ENCODE measurements at regions not wholly inside any gene's neighbourhood (a gene's known extent, or its start where the extent isn't known, plus 50 kb on each side); places are given as distances from the start of the nearest gene placed in this dataset.

DNA sequence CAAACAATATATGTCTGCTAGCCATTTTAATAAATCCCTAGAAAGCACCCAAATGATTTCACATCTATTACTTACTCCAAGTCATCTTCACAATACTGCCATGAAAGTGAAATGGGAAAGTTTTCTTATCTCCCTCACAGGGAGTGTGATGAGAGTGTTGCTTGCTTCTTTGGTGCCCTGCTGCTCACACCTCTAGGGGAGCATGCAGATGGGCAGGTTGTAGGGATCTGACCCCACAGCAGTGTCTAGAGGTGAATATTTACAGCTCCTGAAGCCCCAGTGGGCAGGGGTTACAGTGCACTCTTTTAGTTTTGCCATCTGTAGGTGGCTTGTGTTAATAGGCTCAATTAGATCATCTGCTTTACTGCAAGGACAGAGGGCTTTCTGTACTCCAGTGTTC lies 173.2 kb downstream of the GABRG2 start:
- DNase-seq (ENCODE audit: low read depth): no peak
- TF ChIP-seq, protein P1, sequence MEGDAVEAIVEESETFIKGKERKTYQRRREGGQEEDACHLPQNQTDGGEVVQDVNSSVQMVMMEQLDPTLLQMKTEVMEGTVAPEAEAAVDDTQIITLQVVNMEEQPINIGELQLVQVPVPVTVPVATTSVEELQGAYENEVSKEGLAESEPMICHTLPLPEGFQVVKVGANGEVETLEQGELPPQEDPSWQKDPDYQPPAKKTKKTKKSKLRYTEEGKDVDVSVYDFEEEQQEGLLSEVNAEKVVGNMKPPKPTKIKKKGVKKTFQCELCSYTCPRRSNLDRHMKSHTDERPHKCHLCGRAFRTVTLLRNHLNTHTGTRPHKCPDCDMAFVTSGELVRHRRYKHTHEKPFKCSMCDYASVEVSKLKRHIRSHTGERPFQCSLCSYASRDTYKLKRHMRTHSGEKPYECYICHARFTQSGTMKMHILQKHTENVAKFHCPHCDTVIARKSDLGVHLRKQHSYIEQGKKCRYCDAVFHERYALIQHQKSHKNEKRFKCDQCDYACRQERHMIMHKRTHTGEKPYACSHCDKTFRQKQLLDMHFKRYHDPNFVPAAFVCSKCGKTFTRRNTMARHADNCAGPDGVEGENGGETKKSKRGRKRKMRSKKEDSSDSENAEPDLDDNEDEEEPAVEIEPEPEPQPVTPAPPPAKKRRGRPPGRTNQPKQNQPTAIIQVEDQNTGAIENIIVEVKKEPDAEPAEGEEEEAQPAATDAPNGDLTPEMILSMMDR (IDR thresholded peaks at IDR 0.05; ENCODE audit: insufficient read depth, low read depth, low read length, missing control alignments): no peak
- H3K4me3 ChIP-seq (ENCODE audit: low read length): no peak overlapping the region

DNA sequence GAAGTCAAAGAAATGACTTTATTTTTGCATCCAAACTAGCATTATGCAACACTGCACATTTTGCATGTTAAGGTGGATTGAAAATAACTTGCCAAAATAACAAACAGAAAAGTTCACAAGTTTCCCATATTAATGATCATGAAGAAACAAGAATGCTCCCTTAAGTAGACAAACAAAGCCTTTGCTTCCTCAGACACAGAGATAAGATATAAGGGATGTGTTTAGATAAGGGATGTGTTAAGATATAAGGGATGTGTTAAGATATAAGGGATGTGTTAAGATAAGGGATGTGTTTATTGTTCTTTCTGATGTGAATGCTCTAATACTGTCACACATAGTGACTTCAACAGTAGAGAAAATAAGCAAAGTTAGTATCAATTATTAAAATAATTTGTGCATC lies 174.8 kb downstream of the GABRG2 start:
- TF ChIP-seq, protein P1 (IDR thresholded peaks at IDR 0.05; ENCODE audit: insufficient read depth, low read depth, low read length, missing control alignments): no peak
- no peak for DNase-seq (ENCODE audit: low read depth)
- no peak overlapping the region for H3K4me3 ChIP-seq (ENCODE audit: low read length)

DNA sequence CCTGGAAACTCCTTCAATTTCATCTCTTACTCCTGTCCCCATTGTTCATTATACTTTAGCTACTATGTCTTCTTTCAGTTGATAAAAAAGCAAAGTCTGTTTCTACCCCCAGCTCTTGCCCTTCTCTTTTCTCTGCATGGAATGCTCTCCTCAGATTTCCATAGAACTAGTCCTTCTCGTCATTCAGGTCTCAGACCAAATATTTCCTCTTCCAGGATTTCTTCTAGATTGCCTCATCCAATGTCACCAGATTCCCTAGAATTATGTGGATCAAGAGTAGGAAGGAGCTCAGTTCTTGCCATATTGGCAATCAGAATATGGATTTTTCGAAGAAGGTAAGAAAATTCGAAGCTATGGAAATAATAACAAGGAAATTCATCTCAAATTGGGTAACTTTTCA lies 176.1 kb downstream of the GABRG2 start:
- no peak for DNase-seq (ENCODE audit: low read depth)
- no peak overlapping the region for H3K4me3 ChIP-seq (ENCODE audit: low read length)
- TF ChIP-seq, protein P1 (IDR thresholded peaks at IDR 0.05; ENCODE audit: insufficient read depth, low read depth, low read length, missing control alignments): no peak

GRCh38 chr5:162248107-162248713 lies 180.6 kb downstream of the GABRG2 start:
- DNase-seq (ENCODE audit: low read depth): no peak
- TF ChIP-seq, protein P1 (IDR thresholded peaks at IDR 0.05; ENCODE audit: insufficient read depth, low read depth, low read length, missing control alignments): no peak
- no peak overlapping the region for H3K4me3 ChIP-seq (ENCODE audit: low read length)

GRCh38 chr5:162256711-162257110 lies 189.1 kb downstream of the GABRG2 start:
- TF ChIP-seq, protein P1 (IDR thresholded peaks at IDR 0.05; ENCODE audit: insufficient read depth, low read depth, low read length, missing control alignments): no peak

DNA sequence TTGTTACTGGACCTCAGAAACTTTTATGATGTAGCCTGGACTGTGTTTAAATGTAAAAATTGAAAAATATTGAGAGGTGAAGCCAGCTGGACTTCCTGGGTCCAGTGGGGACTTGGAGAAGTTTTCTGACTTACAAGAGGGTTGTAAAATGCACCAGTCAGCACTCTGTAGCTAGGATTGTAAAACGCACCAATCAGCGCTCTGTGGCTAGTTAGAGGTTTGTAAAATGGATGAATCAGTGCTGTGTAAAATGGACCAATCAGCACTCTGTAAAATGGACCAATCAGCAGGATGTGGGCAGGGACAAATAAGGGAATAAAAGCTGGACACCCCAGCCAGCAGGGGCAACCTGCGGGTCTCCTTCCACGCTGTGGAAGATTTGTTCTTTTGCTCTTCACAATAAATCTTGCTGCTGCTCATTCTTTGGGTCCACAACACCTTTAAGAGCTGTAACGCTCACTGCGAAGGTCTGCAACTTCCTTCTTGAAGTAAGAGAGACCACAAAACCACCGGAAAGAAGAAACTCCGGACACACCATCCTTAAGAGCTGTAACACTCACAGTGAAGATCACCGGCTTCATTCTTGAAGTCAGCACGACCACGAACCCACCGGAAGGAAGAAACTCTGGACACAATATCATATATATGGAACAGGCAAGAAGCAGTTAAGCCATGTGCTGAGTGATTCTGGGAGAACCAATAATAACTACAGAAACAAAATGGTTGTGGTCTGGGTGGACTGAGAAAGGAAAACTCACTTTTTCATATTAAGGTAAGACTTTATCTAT lies 201.3 kb downstream of the GABRG2 start:
- H3K4me3 ChIP-seq (ENCODE audit: low read length): no peak overlapping the region
- TF ChIP-seq, protein P1 (IDR thresholded peaks at IDR 0.05; ENCODE audit: insufficient read depth, low read depth, low read length, missing control alignments): no peak
- DNase-seq (ENCODE audit: low read depth): no peak

More at GRCh38 chr5:162256711-162257110, 189.1 kb downstream of the GABRG2 start:
- no peak overlapping the region for H3K4me3 ChIP-seq (ENCODE audit: low read length)
- no peak for DNase-seq (ENCODE audit: low read depth)

Measured in epithelial cell of esophagus (primary cell).